HL-60 (cell line): ENCODE measurements at regions not wholly inside any gene's neighbourhood (a gene's known extent, or its start where the extent isn't known, plus 50 kb on each side); places are given as distances from the start of the nearest gene placed in this dataset.

Source experiments
- DNase-seq, 2 experiments: peaks; one replicate each; pipeline ENCODE4 v3.0.0-alpha.2; 2010 to 2020; ENCODE audit warnings: low read depth in 1 of 2, low spot score in 1 of 2
- H3K27ac ChIP-seq: fragments of 250-450 bp; sonication (Bioruptor Pico); replicated peaks from 2 replicates; pipeline ENCODE4 v1.5.1; 2020; ENCODE audit warnings: mild to moderate bottlenecking, moderate library complexity
- H3K27me3 ChIP-seq: fragments of 250-450 bp; sonication (Bioruptor Pico); 2 replicates; pipeline ENCODE4 v1.5.1; 2021; ENCODE audit warnings: mild to moderate bottlenecking, moderate library complexity; ENCODE audit not compliant: insufficient read depth, poor library complexity, severe bottlenecking
- H3K4me3 ChIP-seq: replicated peaks from 2 replicates; pipeline ENCODE4 v1.5.1; 2011; ENCODE audit warnings: mild to moderate bottlenecking, control low read depth, low read length; ENCODE audit not compliant: insufficient read depth
- CTCF ChIP-seq: IDR thresholded peaks from one replicate; pipeline ENCODE4 v1.5.1; 2011; ENCODE audit warnings: low read length, control low read depth, inconsistent platforms; ENCODE audit not compliant: insufficient read depth
- GABPA ChIP-seq: IDR thresholded peaks from 2 replicates; pipeline ENCODE4 v1.6.1; 2012; ENCODE audit warnings: low read depth
- POLR2AphosphoS5 ChIP-seq: IDR thresholded peaks from 2 replicates; pipeline ENCODE4 v1.6.1; 2012; ENCODE audit warnings: low read depth
- REST ChIP-seq: IDR thresholded peaks from 2 replicates; pipeline ENCODE4 v1.6.1; 2012; ENCODE audit warnings: low read depth; ENCODE audit not compliant: insufficient replicate concordance
- SPI1 ChIP-seq: IDR thresholded peaks from 2 replicates; pipeline ENCODE4 v1.6.1; 2012; ENCODE audit warnings: low read depth, mild to moderate bottlenecking, borderline replicate concordance

GRCh38 chr5:74131250-74131649 is 505.3 kb downstream of the ARHGEF28 start:
- no peak for DNase-seq
- no peak for TF ChIP-seq SPI1
- TF ChIP-seq POLR2AphosphoS5 = no peak
- TF ChIP-seq GABPA = no peak
- TF ChIP-seq CTCF = no peak
- TF ChIP-seq REST = no peak
- H3K27ac ChIP-seq = no peak overlapping the region
- H3K4me3 ChIP-seq = no peak overlapping the region
- no peaks in the 10 kb centered on the region for H3K27me3 ChIP-seq

- TF ChIP-seq REST (no peak), POLR2AphosphoS5 (no peak), GABPA (no peak), CTCF (no peak), SPI1 (no peak)
- no peak overlapping the region for H3K27ac ChIP-seq
- no peak for DNase-seq
- H3K27me3 ChIP-seq = no peaks in the 10 kb centered on the region
- no peak overlapping the region for H3K4me3 ChIP-seq
Measured at GRCh38 chr5:74130155-74130897, 504.3 kb downstream of the ARHGEF28 start.

GRCh38 chr5:74127381-74128320 is 501.7 kb downstream of the ARHGEF28 start:
- no peak for DNase-seq
- H3K27me3 ChIP-seq = no peaks in the 10 kb centered on the region
- no peak overlapping the region for H3K4me3 ChIP-seq
- TF ChIP-seq CTCF = no peak
- TF ChIP-seq REST = no peak
- TF ChIP-seq SPI1 = no peak
- TF ChIP-seq GABPA = no peak
- no peak for TF ChIP-seq POLR2AphosphoS5
- H3K27ac ChIP-seq = no peak overlapping the region
